Pancreas (tissue), 10 donors: ENCODE measurements at regions not wholly inside any gene's neighbourhood (a gene's known extent, or its start where the extent isn't known, plus 50 kb on each side); places are given as distances from the start of the nearest gene placed in this dataset.
A peak's percentile ranks its signal among the peaks of the same experiment; 100 is the strongest.
"Not testable (repeated sequence)": the region's sequence is repeated elsewhere in the genome, so short reads cannot be mapped to it uniquely, and the experiment has no call there.

Source experiments
- ATAC-seq, 4 donors: fragments of 200-7000 bp; cut with Tn5 transposase; one replicate each; pipeline versions ENCODE4 v1.8.0 to v1.9.1; 2020; ENCODE audit warnings: mild to moderate bottlenecking in 4 of 4, moderate library complexity in 4 of 4
- DNase-seq, 6 donors: peaks; one replicate each; pipeline ENCODE4 v3.0.0-alpha.2; 2020
- FAIRE-seq: peaks from 2 replicates; lab custom pipeline; 2012; peaks lifted over from hg19 to GRCh38; lab: Jason Lieb, UNC
- H3K27ac ChIP-seq, 4 donors: fragments of 200-600 bp; sonication (generic); 1 replicate in 3 of 4; 2 replicates in 1 of 4; pipeline versions ENCODE4 v1.5.0 to v1.8.0; 2020
- H3K27me3 ChIP-seq, 4 donors: fragments of 200-600 bp; one replicate each; pipeline ENCODE4 v1.8.0; 2021
- H3K36me3 ChIP-seq, 3 donors: fragments of 200-600 bp; sonication (generic) in 1 of 3; one replicate each; pipeline versions ENCODE4 v1.5.0 to v1.8.0; 2020 to 2021
- H3K4me1 ChIP-seq, 3 donors: fragments of 200-600 bp; one replicate each; pipeline ENCODE4 v1.8.0; 2021
- H3K4me3 ChIP-seq, 4 donors: fragments of 200-600 bp; sonication (generic) in 2 of 4; one replicate each; pipeline versions ENCODE4 v1.5.0 to v1.8.0; 2020 to 2021
- H3K9me3 ChIP-seq, 4 donors: fragments of 200-600 bp; one replicate each; pipeline ENCODE4 v1.8.0; 2021
- CTCF ChIP-seq, 4 donors: fragments of 200-600 bp; sonication (generic) in 3 of 4; IDR thresholded peaks; one replicate each; pipeline versions ENCODE4 v1.5.0 to v1.8.0; 2021; ENCODE audit warnings: antibody characterized with exemption in 4 of 4
- WGBS, 2 donors: extraction: QIAGEN DNeasy Blood & Tissue Kit; methylation state at CpG; one replicate each; pipeline ENCODE4 v1.1.7; 2013; 5-methylcytosine and 5-hydroxymethylcytosine counted together
- intact Hi-C, 3 donors: fragments of 100-400 bp; cut with DNase I; formaldehyde crosslinking; loops; one replicate each; pipeline versions ENCODE4 v1.11.1 to v1.14.2; 2022
- donor health status: healthy with polysubstance abuse.
- donor health status: DM: no; HTN: no; CAD: no; lungs with moderate emphysema.
- donor health status: DM: no; HTN: no; CAD: no.
- donor health status: control.
- donor health status: control.
- donor health status: Bipolar disorder and iron deficiency.
- donor health status: DM: yes; HTN: yes; CAD: no.
- donor health status: DM: no; HTN: no; CAD: no.
- donor health status: DM: no; HTN: no; CAD: no.
- donor health status: DM: yes; HTN: yes; CAD: no.

- ATAC-seq = peak in 1 of 4 donors; percentile 11
- no peaks in the 10 kb centered on the region for H3K9me3 ChIP-seq
- DNase-seq = no peak
- no peaks in the 10 kb centered on the region for H3K27me3 ChIP-seq
- FAIRE-seq = no peak
- no peak overlapping the region for H3K27ac ChIP-seq
- H3K4me3 ChIP-seq = no peak overlapping the region
- H3K36me3 ChIP-seq = no peaks in the 10 kb centered on the region
- no peaks in the 10 kb centered on the region for H3K4me1 ChIP-seq
- intact Hi-C loops = no loop called here
- 23 to 27% methylated on average over 3 of the region's 3 CpGs for WGBS, 2 donors
- no peak for TF ChIP-seq CTCF (IDR thresholded peaks at IDR 0.05)
These were observed 56.4 kb upstream of the TPTE start for GRCh38 chr21:10464975-10465374.

- DNase-seq (peak in 3 of 6 donors; percentile 15 to 84 (median 64)), ATAC-seq (peak in 3 of 4 donors; percentile 26 to 33 (median 31))
- H3K4me1 ChIP-seq, H3K9me3 ChIP-seq, H3K36me3 ChIP-seq, intact Hi-C loops, H3K4me3 ChIP-seq, H3K27me3 ChIP-seq, H3K27ac ChIP-seq, FAIRE-seq: not testable (repeated sequence)
- 39 to 45% methylated on average over 10 of the region's 10 CpGs for WGBS, 2 donors
These were observed 55.8 kb upstream of the TPTE start for GRCh38 chr21:10465524-10466110.

DNA sequence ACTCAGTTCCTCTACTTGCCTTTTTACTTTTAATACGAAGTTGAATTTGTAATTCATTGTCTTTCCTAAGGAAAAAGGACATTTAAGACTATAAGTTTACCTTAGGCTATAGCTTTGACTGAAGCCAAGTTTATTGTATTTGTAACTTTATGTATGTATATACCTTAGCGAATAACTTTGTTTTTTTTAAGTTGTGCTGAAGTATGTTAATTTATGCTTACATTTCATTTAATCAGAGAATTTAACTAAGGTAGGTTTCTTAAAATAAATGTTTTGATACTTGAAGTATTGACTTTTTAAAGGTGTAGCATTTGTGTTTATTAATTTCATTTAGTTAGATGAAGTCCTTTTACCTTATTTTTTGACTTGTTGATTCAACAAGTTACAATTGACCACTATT, 55.2 kb upstream of the TPTE start:
- no peak for TF ChIP-seq CTCF (IDR thresholded peaks at IDR 0.05)

More for the DNA sequence above, 55.2 kb upstream of the TPTE start:
- H3K4me3 ChIP-seq = no peak overlapping the region
- FAIRE-seq (peak; percentile 61), ATAC-seq (no peak), DNase-seq (no peak)
- no peak overlapping the region for H3K27ac ChIP-seq
- no peaks in the 10 kb centered on the region for H3K27me3 ChIP-seq
- 16 to 17% methylated on average over 2 of the region's 2 CpGs for WGBS, 2 donors
- intact Hi-C loops = no loop called here
- H3K9me3 ChIP-seq = no peaks in the 10 kb centered on the region
- no peaks in the 10 kb centered on the region for H3K36me3 ChIP-seq
- no peaks in the 10 kb centered on the region for H3K4me1 ChIP-seq
